Adrenal gland (tissue), 5 donors: ENCODE measurements at regions not wholly inside any gene's neighbourhood (a gene's known extent, or its start where the extent isn't known, plus 50 kb on each side); places are given as distances from the start of the nearest gene placed in this dataset.

Experiments used
- CTCF ChIP-seq, 6 experiments: fragments of 450-650 bp in 4 of 6; fragments of 200-600 bp in 2 of 6; sonication (generic) in 1 of 6; IDR thresholded peaks; 1 replicate in 5 of 6; 2 replicates in 1 of 6; pipeline versions ENCODE4 v1.5.1 to v1.8.0; 2016 to 2021; ENCODE audit warnings: antibody characterized with exemption in 6 of 6, mild to moderate bottlenecking in 2 of 6, moderate library complexity in 1 of 6
- POLR2A ChIP-seq, 2 donors: fragments of 450-650 bp; IDR thresholded peaks; one replicate each; pipeline ENCODE4 v1.6.1; 2017; ENCODE audit warnings: antibody characterized with exemption in 2 of 2, mild to moderate bottlenecking in 2 of 2, moderate library complexity in 1 of 2
- donor health status: DM: no; HTN: no; CAD: no.

DNA sequence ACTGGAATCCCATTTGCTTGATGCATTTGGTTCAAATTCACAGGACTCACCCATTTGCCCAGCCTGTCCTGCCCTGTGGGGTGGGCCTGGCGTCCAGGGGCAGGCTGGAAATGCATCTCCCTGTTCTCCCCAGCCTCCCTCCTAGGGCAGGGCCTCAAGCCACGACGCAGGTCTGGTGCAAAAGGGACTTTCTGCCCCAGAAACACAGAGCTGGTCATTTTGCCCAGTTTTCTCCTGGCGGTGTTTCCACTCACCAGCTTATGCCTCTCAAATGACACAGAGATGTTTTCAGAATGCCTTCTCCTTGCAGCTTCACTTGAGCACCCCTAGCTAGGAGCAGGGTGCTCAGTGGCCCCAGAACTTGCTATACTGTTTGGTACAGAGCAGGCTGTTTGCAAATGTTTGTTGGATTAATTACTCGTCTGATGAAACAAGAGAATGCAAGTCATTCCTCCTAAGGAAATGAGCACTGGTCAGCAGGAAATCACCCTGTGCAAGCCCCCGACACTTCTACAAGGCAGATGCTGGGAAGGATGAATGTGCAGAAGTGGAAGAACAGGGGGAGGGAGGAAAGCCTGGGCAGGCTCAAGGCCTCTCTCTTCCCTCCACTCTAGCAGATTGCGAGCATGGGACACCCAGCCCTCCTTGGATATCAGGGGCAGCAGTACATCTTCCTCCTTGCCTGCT, 164.3 kb upstream of the APCDD1 start:
- TF ChIP-seq CTCF (IDR thresholded peaks at IDR 0.05) (no peak), POLR2A (IDR thresholded peaks at IDR 0.05) (no peak)
